ENCODE measurements at regions not wholly inside any gene's neighbourhood (a gene's known extent, or its start where the extent isn't known, plus 50 kb on each side); places are given as distances from the start of the nearest gene placed in this dataset.

- TF ChIP-seq POLR2A (IDR thresholded peaks at IDR 0.05; ENCODE audit: low read depth, low read length), result no peak
- no peak for TF ChIP-seq CTCF (conservative IDR thresholded peaks at IDR 0.05; ENCODE audit: low read depth, low read length)
- TF ChIP-seq RCOR1 (IDR thresholded peaks at IDR 0.05; ENCODE audit: insufficient replicate concordance, low read length), result no peak
- TF ChIP-seq RAD21 (IDR thresholded peaks at IDR 0.05; ENCODE audit: low read length), result no peak
Observed at GRCh38 chr21:26641062-26641461, 68.0 kb upstream of the CYYR1 start.
